Ectodermal cell (in vitro differentiated cells): ENCODE measurements at regions not wholly inside any gene's neighbourhood (a gene's known extent, or its start where the extent isn't known, plus 50 kb on each side); places are given as distances from the start of the nearest gene placed in this dataset.
"Not testable (repeated sequence)": the region's sequence is repeated elsewhere in the genome, so short reads cannot be mapped to it uniquely, and the experiment has no call there.

Experiments used
- H3K27ac ChIP-seq: 2 replicates; pipeline ENCODE4 v1.7.0; 2013; ENCODE audit warnings: mild to moderate bottlenecking, low read depth, low read length; ENCODE audit not compliant: insufficient read depth, poor library complexity, severe bottlenecking
- H3K27me3 ChIP-seq: 2 replicates; pipeline ENCODE4 v1.7.0; 2013; ENCODE audit warnings: mild to moderate bottlenecking, low read length; ENCODE audit not compliant: insufficient read depth, control insufficient read depth, poor library complexity, severe bottlenecking
- H3K36me3 ChIP-seq: one replicate; pipeline ENCODE4 v1.7.0; 2013; ENCODE audit warnings: low read length; ENCODE audit not compliant: control insufficient read depth, insufficient read depth
- H3K4me1 ChIP-seq: one replicate; pipeline ENCODE4 v1.7.0; 2013; ENCODE audit warnings: low read length; ENCODE audit not compliant: control insufficient read depth, insufficient read depth
- H3K4me3 ChIP-seq: 2 replicates; pipeline ENCODE4 v1.7.0; 2013; ENCODE audit warnings: low read depth, low read length, control low read depth; ENCODE audit not compliant: insufficient read depth
- H3K9me3 ChIP-seq: 2 replicates; pipeline ENCODE4 v1.7.0; 2013; ENCODE audit warnings: mild to moderate bottlenecking, low read length, moderate library complexity; ENCODE audit not compliant: control insufficient read depth
- whole genome bisulfite sequencing, 2 experiments: methylation state at CpG; one replicate each; pipeline ENCODE4 v1.1.7; 2013; ENCODE audit warnings: missing lambda C conversion rate in 2 of 2; 5-methylcytosine and 5-hydroxymethylcytosine counted together

GRCh38 chr20:16821211-16822089, 73.3 kb downstream of the OTOR start:
- 68 to 71% methylated on average over 9 of the region's 10 CpGs for WGBS, 2 experiments
- H3K27me3 ChIP-seq, result no peaks in the 10 kb centered on the region
- no peak overlapping the region for H3K4me3 ChIP-seq
- H3K27ac ChIP-seq, result no peak overlapping the region
- no peaks in the 10 kb centered on the region for H3K9me3 ChIP-seq
- H3K36me3 ChIP-seq, result no peaks in the 10 kb centered on the region
- no peaks in the 10 kb centered on the region for H3K4me1 ChIP-seq

GRCh38 chr20:16824664-16825063, 76.5 kb downstream of the OTOR start:
- no peaks in the 10 kb centered on the region for H3K9me3 ChIP-seq
- H3K27ac ChIP-seq, result no peak overlapping the region
- no peaks in the 10 kb centered on the region for H3K36me3 ChIP-seq
- H3K4me3 ChIP-seq, result no peak overlapping the region
- H3K27me3 ChIP-seq, result no peaks in the 10 kb centered on the region
- WGBS, 2 experiments, result 94 to 100% methylated on average over 1 of the region's 1 CpG
- no peaks in the 10 kb centered on the region for H3K4me1 ChIP-seq

GRCh38 chr20:16828666-16829305, 80.6 kb downstream of the OTOR start:
- no peak overlapping the region for H3K27ac ChIP-seq
- no peaks in the 10 kb centered on the region for H3K4me1 ChIP-seq
- H3K4me3 ChIP-seq, result no peak overlapping the region
- no peaks in the 10 kb centered on the region for H3K27me3 ChIP-seq
- no peaks in the 10 kb centered on the region for H3K9me3 ChIP-seq
- no peaks in the 10 kb centered on the region for H3K36me3 ChIP-seq
- WGBS, 2 experiments, result 85 to 93% methylated on average over 4 of the region's 4 CpGs

DNA sequence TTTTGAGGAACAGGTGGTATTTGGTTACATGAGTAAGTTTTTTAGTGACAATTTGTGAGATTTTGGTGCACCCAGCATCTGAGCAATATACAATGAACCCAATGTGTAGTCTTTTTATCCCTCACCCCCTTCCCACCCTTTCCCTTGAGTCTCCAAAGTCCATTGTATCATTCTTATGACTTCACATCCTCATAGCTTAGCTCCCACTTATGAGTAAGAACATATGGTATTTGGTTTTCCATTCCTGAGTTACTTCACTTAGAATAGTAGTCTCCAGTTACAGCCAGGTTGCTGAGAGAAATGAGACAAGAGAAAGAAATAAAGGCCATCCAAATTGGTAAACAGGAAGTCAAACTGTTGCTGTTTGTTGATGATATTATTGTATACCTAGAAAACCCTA, 87.5 kb downstream of the OTOR start:
- H3K9me3 ChIP-seq, H3K27ac ChIP-seq, H3K4me3 ChIP-seq, H3K36me3 ChIP-seq, H3K4me1 ChIP-seq, H3K27me3 ChIP-seq: not testable (repeated sequence)

GRCh38 chr20:16842486-16843120, 94.4 kb downstream of the OTOR start:
- Histone ChIP-seq H3K27ac (no peak overlapping the region), H3K27me3 (no peaks in the 10 kb centered on the region), H3K4me1 (no peaks in the 10 kb centered on the region), H3K36me3 (no peaks in the 10 kb centered on the region), H3K9me3 (no peaks in the 10 kb centered on the region), H3K4me3 (no peak overlapping the region)
- 100% methylated on average over 1 of the region's 2 CpGs; no CpG with 5 or more reads in 1 of the 2 experiments for WGBS, 2 experiments

DNA sequence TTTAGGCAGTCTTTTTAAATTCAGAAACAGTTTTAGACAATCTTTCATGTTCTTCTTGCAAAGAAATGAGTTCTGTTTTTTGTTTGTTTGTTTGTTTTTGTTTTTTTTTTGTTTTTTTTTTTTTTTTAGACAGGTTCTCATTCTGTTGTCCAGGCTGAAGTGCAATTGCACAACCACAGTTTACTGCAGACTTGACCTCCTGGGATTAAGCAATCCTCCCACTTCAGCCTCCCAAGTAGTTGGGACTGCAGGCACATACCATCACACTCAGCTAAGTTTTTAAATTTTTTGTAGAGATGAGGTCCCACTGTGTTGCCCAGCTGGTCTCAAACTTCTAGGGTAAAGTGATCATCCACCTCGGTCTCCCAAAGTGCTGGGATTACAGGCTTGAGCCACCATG, 96.2 kb downstream of the OTOR start:
- 91 to 94% methylated on average over 1 of the region's 1 CpG for WGBS, 2 experiments
- H3K4me3 ChIP-seq, result no peak overlapping the region
- H3K4me1 ChIP-seq, result no peaks in the 10 kb centered on the region
- no peaks in the 10 kb centered on the region for H3K9me3 ChIP-seq
- no peaks in the 10 kb centered on the region for H3K27me3 ChIP-seq
- H3K27ac ChIP-seq, result no peak overlapping the region
- H3K36me3 ChIP-seq, result no peaks in the 10 kb centered on the region

DNA sequence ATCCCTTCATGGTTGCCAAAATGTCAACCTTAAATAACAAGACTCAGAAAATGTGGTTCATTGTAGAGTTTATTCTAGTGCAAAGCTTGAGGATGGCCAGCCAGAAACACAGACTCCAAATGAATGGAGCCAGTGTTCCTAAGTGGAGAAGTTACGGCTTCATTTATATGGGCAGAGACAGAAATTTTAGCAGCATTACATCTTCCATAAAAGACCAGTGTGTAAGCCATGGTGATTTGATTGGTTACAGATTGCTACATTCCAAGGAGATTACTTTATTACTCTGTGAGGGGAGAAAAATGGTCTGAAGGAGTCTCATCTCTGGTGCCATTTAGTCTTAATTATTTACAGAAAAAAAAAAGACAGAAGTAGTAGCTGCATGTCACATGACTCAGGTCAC, 97.8 kb downstream of the OTOR start:
- Histone ChIP-seq H3K27me3 (no peaks in the 10 kb centered on the region), H3K27ac (no peak overlapping the region), H3K36me3 (no peaks in the 10 kb centered on the region), H3K9me3 (no peaks in the 10 kb centered on the region), H3K4me3 (no peak overlapping the region), H3K4me1 (no peaks in the 10 kb centered on the region)
- 86 to 93% methylated on average over 1 of the region's 1 CpG for WGBS, 2 experiments

DNA sequence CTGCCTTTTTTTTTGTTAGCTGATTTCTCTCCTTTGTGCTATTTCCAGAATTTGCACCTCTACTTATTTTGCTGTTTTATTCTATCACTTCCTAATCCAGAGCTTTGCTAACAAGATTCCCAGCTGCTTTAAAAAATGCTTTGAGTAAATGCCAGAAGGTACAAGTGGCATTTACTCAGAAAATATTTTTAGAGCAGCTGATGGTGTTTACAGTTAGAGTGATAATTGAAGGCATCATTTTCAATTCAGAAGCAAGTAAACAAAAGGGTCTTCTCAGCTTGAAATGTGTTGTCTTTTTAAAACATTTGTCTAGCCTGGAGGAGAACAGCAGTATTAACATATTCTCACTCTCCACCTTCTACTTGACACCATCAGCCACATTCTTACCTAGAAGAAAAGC, 99.9 kb downstream of the OTOR start:
- Histone ChIP-seq H3K4me3 (no peak overlapping the region), H3K36me3 (no peaks in the 10 kb centered on the region), H3K4me1 (no peaks in the 10 kb centered on the region), H3K9me3 (no peaks in the 10 kb centered on the region), H3K27ac (no peak overlapping the region), H3K27me3 (no peaks in the 10 kb centered on the region)

GRCh38 chr20:16848526-16848925, 100.4 kb downstream of the OTOR start:
- Histone ChIP-seq H3K27me3 (no peaks in the 10 kb centered on the region), H3K27ac (no peak overlapping the region), H3K9me3 (no peaks in the 10 kb centered on the region), H3K4me3 (no peak overlapping the region), H3K36me3 (no peaks in the 10 kb centered on the region), H3K4me1 (no peaks in the 10 kb centered on the region)
- WGBS, 2 experiments, result 77% methylated on average over 1 of the region's 1 CpG; no CpG with 5 or more reads in 1 of the 2 experiments

GRCh38 chr20:16860914-16861313, 112.8 kb downstream of the OTOR start:
- Histone ChIP-seq H3K9me3 (no peaks in the 10 kb centered on the region), H3K4me3 (no peak overlapping the region), H3K36me3 (no peaks in the 10 kb centered on the region), H3K27me3 (no peaks in the 10 kb centered on the region), H3K27ac (no peak overlapping the region), H3K4me1 (no peaks in the 10 kb centered on the region)
- 89 to 100% methylated on average over 1 of the region's 1 CpG for WGBS, 2 experiments
